ENCODE measurements at regions not wholly inside any gene's neighbourhood (a gene's known extent, or its start where the extent isn't known, plus 50 kb on each side); places are given as distances from the start of the nearest gene placed in this dataset.

DNA sequence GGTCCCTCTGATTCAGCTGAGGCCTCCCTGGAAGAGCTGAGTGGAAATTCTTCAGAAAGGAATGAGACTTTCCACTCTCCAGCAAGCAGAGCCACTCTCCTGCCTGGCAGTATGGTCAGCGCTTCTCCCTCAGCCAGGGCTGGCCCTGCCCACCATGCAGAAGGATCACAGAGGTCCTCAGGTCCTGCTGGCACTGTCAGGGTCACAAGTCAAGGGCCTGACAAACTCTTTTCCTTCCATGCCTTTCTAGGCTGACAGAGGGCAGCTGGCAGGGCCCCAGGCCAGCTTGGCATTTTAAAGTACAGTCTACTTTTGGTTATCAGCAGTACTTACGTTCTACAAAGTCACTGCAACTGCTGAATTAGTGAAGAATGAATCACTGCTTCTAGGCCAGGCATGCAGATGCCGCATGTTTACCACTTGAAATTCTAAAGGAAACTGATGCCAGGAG is 119.3 kb upstream of the FRMD4A start:
- TF ChIP-seq, protein P1, sequence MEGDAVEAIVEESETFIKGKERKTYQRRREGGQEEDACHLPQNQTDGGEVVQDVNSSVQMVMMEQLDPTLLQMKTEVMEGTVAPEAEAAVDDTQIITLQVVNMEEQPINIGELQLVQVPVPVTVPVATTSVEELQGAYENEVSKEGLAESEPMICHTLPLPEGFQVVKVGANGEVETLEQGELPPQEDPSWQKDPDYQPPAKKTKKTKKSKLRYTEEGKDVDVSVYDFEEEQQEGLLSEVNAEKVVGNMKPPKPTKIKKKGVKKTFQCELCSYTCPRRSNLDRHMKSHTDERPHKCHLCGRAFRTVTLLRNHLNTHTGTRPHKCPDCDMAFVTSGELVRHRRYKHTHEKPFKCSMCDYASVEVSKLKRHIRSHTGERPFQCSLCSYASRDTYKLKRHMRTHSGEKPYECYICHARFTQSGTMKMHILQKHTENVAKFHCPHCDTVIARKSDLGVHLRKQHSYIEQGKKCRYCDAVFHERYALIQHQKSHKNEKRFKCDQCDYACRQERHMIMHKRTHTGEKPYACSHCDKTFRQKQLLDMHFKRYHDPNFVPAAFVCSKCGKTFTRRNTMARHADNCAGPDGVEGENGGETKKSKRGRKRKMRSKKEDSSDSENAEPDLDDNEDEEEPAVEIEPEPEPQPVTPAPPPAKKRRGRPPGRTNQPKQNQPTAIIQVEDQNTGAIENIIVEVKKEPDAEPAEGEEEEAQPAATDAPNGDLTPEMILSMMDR (conservative IDR thresholded peaks at IDR 0.05; ENCODE audit: low read length) = no peak
- no peak for TF ChIP-seq EZH2phosphoT487 (IDR thresholded peaks at IDR 0.05; ENCODE audit: borderline replicate concordance, low read depth, low read length)

Measured in OCI-LY7 (cell line).